MCF 10A (cell line): ENCODE measurements at regions not wholly inside any gene's neighbourhood (a gene's known extent, or its start where the extent isn't known, plus 50 kb on each side); places are given as distances from the start of the nearest gene placed in this dataset.

Experiments used
- BruUV-seq: library from RNA; stranded (reverse); fragments of 400-500 nt; replicated peaks from 2 replicates; lab custom pipeline; 2021; lab: Mats Ljungman, UMichigan
- CTCF ChIA-PET: fragments of 300-600 bp; sonication (Branson Sonifier 250); formaldehyde crosslinking; extraction: SDS; loops from one replicate; lab custom pipeline; 2021; ENCODE audit warnings: antibody characterized with exemption, inconsistent platforms; lab: Yijun Ruan, JAX
- POLR2A ChIA-PET: fragments of 300-600, 350-650 bp; sonication (Branson Sonifier 250); formaldehyde crosslinking; extraction: SDS; loops from one replicate; lab custom pipeline; 2020; ENCODE audit warnings: antibody characterized with exemption, inconsistent platforms; lab: Yijun Ruan, JAX
- DNase-seq: peaks from one replicate; pipeline ENCODE4 v3.0.0-alpha.2; 2018; ENCODE audit not compliant: unreplicated experiment
- H3K27ac Mint-ChIP-seq: one replicate; pipeline ENCODE4 v1.8.0; 2022; ENCODE audit warnings: mild to moderate bottlenecking, low read depth, mixed read lengths; ENCODE audit not compliant: unreplicated experiment
- H3K27me3 Mint-ChIP-seq: one replicate; pipeline ENCODE4 v1.8.0; 2022; ENCODE audit warnings: mixed read lengths; ENCODE audit not compliant: insufficient read depth, unreplicated experiment
- H3K36me3 Mint-ChIP-seq: one replicate; pipeline ENCODE4 v1.8.0; 2022; ENCODE audit warnings: mild to moderate bottlenecking, moderate library complexity, mixed read lengths; ENCODE audit not compliant: insufficient read depth, unreplicated experiment
- H3K4me1 Mint-ChIP-seq: one replicate; pipeline ENCODE4 v1.8.0; 2022; ENCODE audit warnings: mixed read lengths; ENCODE audit not compliant: insufficient read depth, unreplicated experiment
- H3K4me3 Mint-ChIP-seq: one replicate; pipeline ENCODE4 v1.8.0; 2022; ENCODE audit warnings: mild to moderate bottlenecking, moderate library complexity, mixed read lengths; ENCODE audit not compliant: unreplicated experiment
- H3K9me3 Mint-ChIP-seq: one replicate; pipeline ENCODE4 v1.8.0; 2022; ENCODE audit warnings: mixed read lengths; ENCODE audit not compliant: unreplicated experiment
- CTCF ChIP-seq: fragments of 200-600 bp; IDR thresholded peaks from one replicate; pipeline ENCODE4 v1.8.0; 2022; ENCODE audit warnings: antibody characterized with exemption, mild to moderate bottlenecking; ENCODE audit not compliant: unreplicated experiment
- intact Hi-C: fragments of 100-400 bp; cut with micrococcal nuclease; formaldehyde crosslinking; loops from 2 replicates; pipeline ENCODE4 v1.14.1; 2022

DNA sequence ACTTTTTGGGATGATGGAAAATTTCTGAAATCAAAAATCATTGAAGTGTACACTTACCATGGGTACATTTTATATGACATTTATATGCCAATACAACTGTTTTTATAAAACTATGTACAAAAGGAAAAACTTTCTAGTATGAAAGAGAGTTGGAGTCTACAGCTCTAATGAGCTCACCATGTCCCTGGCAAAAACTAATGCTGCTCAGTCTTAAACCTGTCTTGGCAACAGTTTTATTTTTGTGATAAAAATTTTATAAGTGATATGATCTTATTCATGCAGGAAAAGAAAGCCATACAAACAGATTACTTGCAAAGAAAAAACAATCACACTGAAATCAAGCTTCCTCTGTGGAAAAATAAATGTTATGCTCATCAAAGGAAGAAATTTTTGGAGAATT, 78.9 kb upstream of the RASEF start:
- POLR2A ChIA-PET, result no interaction called here
- DNase-seq, result no peak

DNA sequence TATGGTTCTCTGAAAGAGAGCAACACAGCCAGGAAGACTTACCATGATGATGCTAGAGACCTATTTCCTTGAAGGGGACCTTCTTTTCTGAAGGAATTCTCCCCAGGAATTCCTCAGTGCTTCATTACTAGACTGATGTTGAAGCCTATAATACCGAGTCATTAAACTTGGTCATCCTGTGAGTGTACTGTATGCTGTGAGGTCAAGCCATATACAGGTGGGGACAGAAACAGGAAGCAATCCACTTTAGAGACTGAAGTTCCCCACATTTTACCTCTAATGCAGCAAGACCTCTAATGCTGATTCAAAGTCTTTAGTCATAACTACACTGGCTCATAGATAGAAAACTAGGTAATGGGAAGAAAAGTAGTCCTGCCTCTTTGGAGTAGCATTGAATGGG, 77.1 kb upstream of the RASEF start:
- DNase-seq, result no peak
- intact Hi-C loops, result no loop called here
- TF ChIP-seq CTCF, result no peak
- BruUV-seq, result no TSS peak
- H3K4me1 Mint-ChIP-seq, result no peaks in the 10 kb centered on the region
- H3K36me3 Mint-ChIP-seq, result no peaks in the 10 kb centered on the region
- no peaks in the 10 kb centered on the region for H3K9me3 Mint-ChIP-seq
- POLR2A ChIA-PET, result interaction anchor here (1.5 kb wide), 1 partner anchor 10 kb away, joined by 3 read pairs; no protein-coding TSS in a partner anchor
- no peaks in the 10 kb centered on the region for H3K27me3 Mint-ChIP-seq
- H3K27ac Mint-ChIP-seq, result no peak overlapping the region
- CTCF ChIA-PET, result interaction anchor here (0.6 kb wide), 1 partner anchor 226 kb away, joined by 4 read pairs; no protein-coding TSS in a partner anchor
- no peak overlapping the region for H3K4me3 Mint-ChIP-seq

More for the DNA sequence above, 78.9 kb upstream of the RASEF start:
- Mint-ChIP-seq H3K4me3 (no peak overlapping the region), H3K27ac (no peak overlapping the region), H3K27me3 (no peaks in the 10 kb centered on the region), H3K4me1 (no peaks in the 10 kb centered on the region), H3K36me3 (no peaks in the 10 kb centered on the region), H3K9me3 (no peaks in the 10 kb centered on the region)
- intact Hi-C loops, result no loop called here
- CTCF ChIA-PET, result no interaction called here
- TF ChIP-seq CTCF, result no peak
- no TSS peak for BruUV-seq

DNA sequence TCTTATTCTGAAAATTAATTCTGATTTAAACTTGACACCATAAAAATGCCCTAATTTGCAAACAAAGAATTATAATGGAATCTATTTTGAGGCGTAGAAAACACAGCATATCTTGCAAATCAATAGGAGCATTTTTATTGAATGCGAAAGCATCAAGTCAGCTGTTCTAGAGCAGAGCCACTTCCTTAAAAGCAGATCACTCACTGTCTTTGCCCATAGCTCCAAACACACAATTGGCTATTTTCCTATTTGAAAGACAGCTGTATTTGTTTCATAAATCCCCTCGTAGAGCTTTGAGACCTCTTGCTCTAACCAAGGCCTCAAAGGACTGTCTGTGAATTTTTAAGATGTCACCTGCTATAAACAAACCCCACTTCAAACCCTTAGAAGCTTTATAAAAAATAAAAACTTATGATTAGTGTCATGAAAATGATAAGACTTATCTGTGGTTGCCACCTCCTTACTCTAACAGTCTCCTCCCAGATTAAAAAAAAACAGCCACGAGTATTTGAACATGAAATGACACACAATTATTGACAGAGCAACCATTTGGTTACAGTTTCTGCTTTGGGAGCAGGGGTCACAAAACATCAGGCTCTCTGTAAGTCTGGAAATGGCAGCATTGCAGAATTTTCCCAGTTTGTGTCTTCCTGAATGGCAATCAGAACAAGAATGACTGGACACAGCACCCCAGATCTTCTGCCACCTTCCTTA, 75.6 kb upstream of the RASEF start:
- no peak overlapping the region for H3K27ac Mint-ChIP-seq
- no peak for DNase-seq
- TF ChIP-seq CTCF, result no peak
- POLR2A ChIA-PET, result no interaction called here
- no peaks in the 10 kb centered on the region for H3K36me3 Mint-ChIP-seq
- H3K27me3 Mint-ChIP-seq, result no peaks in the 10 kb centered on the region
- CTCF ChIA-PET, result interaction anchor here (0.6 to 0.8 kb wide), 4 partner anchors 17 to 247 kb away, joined by 3 to 6 read pairs (median 4); partner anchors contain the start of gene RASEF
- intact Hi-C loops, result no loop called here
- H3K4me3 Mint-ChIP-seq, result no peak overlapping the region
- no TSS peak for BruUV-seq
- H3K4me1 Mint-ChIP-seq, result no peaks in the 10 kb centered on the region
- H3K9me3 Mint-ChIP-seq, result no peaks in the 10 kb centered on the region

- no peaks in the 10 kb centered on the region for H3K36me3 Mint-ChIP-seq
- H3K27ac Mint-ChIP-seq, result peak overlapping the region; percentile 12
- H3K4me3 Mint-ChIP-seq, result no peak overlapping the region
- ChIA-PET POLR2A (interaction anchor here (0.6 to 2.2 kb wide), 3 partner anchors 15 to 1382 kb away, joined by 3 to 4 read pairs (median 3); no protein-coding TSS in a partner anchor), CTCF (interaction anchor here (0.6 kb wide), 1 partner anchor 524 kb away, joined by 3 read pairs; no protein-coding TSS in a partner anchor)
- H3K9me3 Mint-ChIP-seq, result no peaks in the 10 kb centered on the region
- no peak for TF ChIP-seq CTCF
- intact Hi-C loops, result no loop called here
- DNase-seq, result no peak
- H3K4me1 Mint-ChIP-seq, result peaks cover 20% of the 10 kb centered on the region
- BruUV-seq, result no TSS peak
- H3K27me3 Mint-ChIP-seq, result no peaks in the 10 kb centered on the region
Measured at GRCh38 chr9:83133316-83133715, 70.4 kb upstream of the RASEF start.
